Muscle of leg (tissue), 3 donors: ENCODE measurements at regions not wholly inside any gene's neighbourhood (a gene's known extent, or its start where the extent isn't known, plus 50 kb on each side); places are given as distances from the start of the nearest gene placed in this dataset.

ENCODE experiments used
- DNase-seq: peaks from one replicate; pipeline ENCODE4 v3.0.0; 2013
- H3K27ac ChIP-seq: one replicate; pipeline ENCODE4 v1.5.1; 2013; ENCODE audit warnings: mild to moderate bottlenecking, low read length, control low read depth
- H3K27me3 ChIP-seq: one replicate; pipeline ENCODE4 v1.6.1; 2013; ENCODE audit warnings: low read length; ENCODE audit not compliant: control insufficient read depth, insufficient read depth
- H3K36me3 ChIP-seq: one replicate; pipeline ENCODE4 v1.6.1; 2013; ENCODE audit warnings: low read length; ENCODE audit not compliant: control insufficient read depth, insufficient read depth
- H3K4me1 ChIP-seq: one replicate; pipeline ENCODE4 v1.6.1; 2013; ENCODE audit warnings: low read length; ENCODE audit not compliant: control insufficient read depth, insufficient read depth
- H3K4me3 ChIP-seq: one replicate; pipeline ENCODE4 v1.5.1; 2013; ENCODE audit warnings: low read length, control low read depth
- H3K9me3 ChIP-seq: replicated peaks from 2 replicates; pipeline ENCODE4 v1.6.1; 2013; ENCODE audit warnings: low read depth, low read length; ENCODE audit not compliant: control insufficient read depth
- WGBS: methylation state at CpG from one replicate; pipeline ENCODE4 v1.1.5; 2013; ENCODE audit warnings: missing lambda C conversion rate; ENCODE audit not compliant: insufficient coverage; 5-methylcytosine and 5-hydroxymethylcytosine counted together

DNA sequence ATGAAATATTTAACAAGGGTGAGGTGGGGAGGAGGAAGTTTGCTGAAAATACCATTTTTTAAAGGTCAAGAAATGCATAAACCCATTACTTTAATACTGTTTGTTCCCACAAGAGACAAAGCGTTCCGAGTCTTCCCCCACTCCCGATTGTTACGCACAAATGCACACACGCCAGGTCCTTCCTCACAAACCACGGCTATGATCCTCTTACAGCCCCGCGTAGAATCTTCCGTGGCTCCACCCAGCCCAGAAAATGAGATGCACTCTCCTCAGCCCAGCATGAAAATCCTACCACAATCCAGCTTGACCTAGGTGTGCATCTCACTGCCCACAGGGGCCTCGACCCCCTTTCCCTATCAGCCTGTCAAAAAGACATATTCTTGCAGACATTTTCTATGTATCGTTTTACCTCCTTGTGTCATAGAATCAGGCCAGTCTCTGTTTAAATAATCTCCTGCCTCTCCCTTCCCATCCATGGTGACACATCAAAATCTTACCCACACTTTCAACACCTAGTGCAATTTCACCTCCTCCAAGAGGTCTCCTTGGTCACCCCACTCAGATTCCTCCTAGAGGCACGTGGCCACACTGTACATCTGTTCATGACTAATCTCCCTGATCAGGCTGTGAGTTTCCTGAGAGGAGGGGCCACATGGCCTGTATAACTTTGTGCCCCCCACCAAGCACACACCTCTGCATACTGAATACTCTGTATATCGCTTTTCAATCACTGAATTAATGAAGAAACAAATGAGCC lies 491.0 kb upstream of the KLHL29 start:
- H3K9me3 ChIP-seq, result no peaks in the 10 kb centered on the region
- H3K4me3 ChIP-seq, result no peak overlapping the region
- H3K27me3 ChIP-seq, result no peaks in the 10 kb centered on the region
- H3K27ac ChIP-seq, result no peak overlapping the region
- no peaks in the 10 kb centered on the region for H3K36me3 ChIP-seq
- DNase-seq, result no peak
- WGBS, result 78% methylated on average over 11 of the region's 13 CpGs
- H3K4me1 ChIP-seq, result peaks cover 6% of the 10 kb centered on the region

- Histone ChIP-seq H3K27me3 (no peaks in the 10 kb centered on the region), H3K4me3 (no peak overlapping the region), H3K4me1 (peaks cover 6% of the 10 kb centered on the region), H3K27ac (no peak overlapping the region), H3K36me3 (no peaks in the 10 kb centered on the region), H3K9me3 (no peaks in the 10 kb centered on the region)
- 60% methylated on average over 1 of the region's 2 CpGs for WGBS
- peak; percentile 58 for DNase-seq
Observed at GRCh38 chr2:22894761-22895160, 490.2 kb upstream of the KLHL29 start.

- H3K27me3 ChIP-seq, result no peaks in the 10 kb centered on the region
- WGBS, result 83% methylated on average over 1 of the region's 2 CpGs
- no peaks in the 10 kb centered on the region for H3K36me3 ChIP-seq
- peaks cover 6% of the 10 kb centered on the region for H3K4me1 ChIP-seq
- DNase-seq, result no peak
- H3K4me3 ChIP-seq, result no peak overlapping the region
- H3K27ac ChIP-seq, result no peak overlapping the region
- H3K9me3 ChIP-seq, result no peaks in the 10 kb centered on the region
Observed at GRCh38 chr2:22897428-22897827, 487.6 kb upstream of the KLHL29 start.

GRCh38 chr2:22900674-22901073 lies 484.3 kb upstream of the KLHL29 start:
- H3K27me3 ChIP-seq, result no peaks in the 10 kb centered on the region
- DNase-seq, result no peak
- H3K4me1 ChIP-seq, result no peaks in the 10 kb centered on the region
- H3K36me3 ChIP-seq, result no peaks in the 10 kb centered on the region
- WGBS, result no CpG with 5 or more reads among the region's 2 CpGs
- H3K27ac ChIP-seq, result no peak overlapping the region
- H3K9me3 ChIP-seq, result no peaks in the 10 kb centered on the region
- H3K4me3 ChIP-seq, result no peak overlapping the region

- Histone ChIP-seq H3K4me1 (no peaks in the 10 kb centered on the region), H3K36me3 (no peaks in the 10 kb centered on the region), H3K4me3 (no peak overlapping the region), H3K27me3 (no peaks in the 10 kb centered on the region), H3K9me3 (no peaks in the 10 kb centered on the region), H3K27ac (no peak overlapping the region)
- no peak for DNase-seq
- WGBS, result 63% methylated on average over 2 of the region's 9 CpGs
Observed at GRCh38 chr2:22901471-22902179, 483.4 kb upstream of the KLHL29 start.

DNA sequence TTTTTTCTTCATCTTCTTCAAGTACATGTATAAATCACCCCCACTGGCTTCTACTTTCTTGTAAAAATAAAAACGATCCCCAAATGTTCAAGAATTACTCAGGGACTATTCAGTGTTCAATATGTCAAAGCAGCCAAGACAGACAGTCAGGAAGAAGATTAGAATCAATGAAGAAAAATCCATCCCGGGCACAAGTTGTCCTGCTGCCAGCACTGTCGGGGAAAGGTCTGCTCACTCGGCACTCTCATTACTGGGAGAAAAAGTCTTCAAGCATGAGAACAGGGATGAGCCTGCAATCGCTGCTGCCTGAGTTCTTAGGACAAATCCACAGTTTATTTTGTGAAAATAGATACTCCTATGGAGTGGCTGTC lies 482.8 kb upstream of the KLHL29 start:
- H3K27ac ChIP-seq, result no peak overlapping the region
- no peaks in the 10 kb centered on the region for H3K36me3 ChIP-seq
- 59% methylated on average over 4 of the region's 5 CpGs for WGBS
- no peaks in the 10 kb centered on the region for H3K27me3 ChIP-seq
- no peaks in the 10 kb centered on the region for H3K4me1 ChIP-seq
- no peak overlapping the region for H3K4me3 ChIP-seq
- no peak for DNase-seq
- H3K9me3 ChIP-seq, result no peaks in the 10 kb centered on the region

DNA sequence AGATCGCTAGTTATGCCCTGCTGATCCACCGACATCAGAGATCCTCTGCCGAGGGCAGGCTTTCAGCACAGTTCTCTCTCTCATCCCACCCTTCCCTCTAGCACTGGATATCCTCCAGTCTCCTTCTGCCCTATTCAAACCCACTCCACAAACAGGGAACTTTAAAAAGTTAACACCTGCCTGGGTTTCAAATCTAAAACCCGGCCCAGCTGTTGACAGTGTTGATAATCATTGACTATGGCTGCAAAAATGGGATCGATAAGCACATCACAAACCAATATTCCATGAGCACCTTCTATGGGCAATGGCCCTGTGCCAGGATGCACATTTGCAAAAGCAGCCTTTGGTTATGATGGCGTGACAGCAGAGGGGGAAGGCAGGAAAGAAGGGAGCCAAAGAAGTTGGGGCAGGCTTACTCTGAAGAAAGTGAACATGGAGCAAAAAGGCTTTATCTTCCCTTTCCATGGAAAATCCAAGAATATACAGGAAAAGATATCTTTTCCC lies 482.3 kb upstream of the KLHL29 start:
- H3K27ac ChIP-seq, result no peak overlapping the region
- H3K36me3 ChIP-seq, result no peaks in the 10 kb centered on the region
- H3K27me3 ChIP-seq, result no peaks in the 10 kb centered on the region
- no peaks in the 10 kb centered on the region for H3K9me3 ChIP-seq
- WGBS, result 100% methylated on average over 1 of the region's 6 CpGs
- H3K4me1 ChIP-seq, result no peaks in the 10 kb centered on the region
- no peak for DNase-seq
- H3K4me3 ChIP-seq, result no peak overlapping the region

DNA sequence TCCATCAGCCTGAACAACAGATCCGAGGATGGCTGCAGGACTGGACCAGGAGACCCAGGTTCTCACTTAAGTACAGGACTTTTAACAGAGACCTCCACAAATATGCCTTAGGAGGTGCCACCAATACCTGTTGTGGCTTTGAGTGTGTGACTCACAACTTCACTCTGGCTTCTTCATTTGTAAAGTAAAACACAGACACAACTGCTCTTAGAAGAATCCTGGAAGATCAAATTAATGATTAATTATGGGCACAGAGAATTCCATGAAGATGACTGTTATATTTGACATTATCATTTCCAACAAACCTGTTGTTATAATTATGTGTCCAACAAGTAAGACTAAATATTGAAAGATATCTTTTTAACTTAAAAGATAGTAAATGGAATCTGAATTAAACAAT lies 481.4 kb upstream of the KLHL29 start:
- Histone ChIP-seq H3K9me3 (no peaks in the 10 kb centered on the region), H3K4me3 (no peak overlapping the region), H3K27me3 (no peaks in the 10 kb centered on the region), H3K4me1 (no peaks in the 10 kb centered on the region), H3K27ac (no peak overlapping the region), H3K36me3 (no peaks in the 10 kb centered on the region)
- DNase-seq, result no peak
- no CpG with 5 or more reads among the region's 1 CpG for WGBS

- H3K36me3 ChIP-seq, result no peaks in the 10 kb centered on the region
- no peaks in the 10 kb centered on the region for H3K27me3 ChIP-seq
- H3K9me3 ChIP-seq, result no peaks in the 10 kb centered on the region
- peak; percentile 20 for DNase-seq
- 50% methylated on average over 2 of the region's 6 CpGs for WGBS
- no peak overlapping the region for H3K27ac ChIP-seq
- H3K4me1 ChIP-seq, result no peaks in the 10 kb centered on the region
- no peak overlapping the region for H3K4me3 ChIP-seq
Observed at GRCh38 chr2:22904126-22904684, 480.8 kb upstream of the KLHL29 start.

DNA sequence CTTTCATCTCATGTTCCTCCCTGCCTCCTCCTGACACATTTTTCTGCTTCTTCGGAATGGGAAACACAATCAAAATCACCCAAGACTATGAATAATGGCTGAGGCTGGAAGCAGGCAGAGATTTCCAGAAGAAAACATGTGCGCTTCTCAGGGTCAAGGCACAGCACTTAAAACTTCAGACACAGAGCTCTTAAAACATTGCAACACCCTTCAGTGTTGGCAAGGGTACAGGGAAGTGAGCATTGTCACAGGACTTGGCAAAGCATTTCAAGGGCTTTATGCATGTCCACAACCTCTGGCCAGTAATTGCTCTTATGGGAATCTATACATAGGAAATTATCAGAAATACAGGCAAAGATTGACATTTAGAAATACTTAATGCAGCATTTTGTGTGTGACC lies 477.6 kb upstream of the KLHL29 start:
- Histone ChIP-seq H3K4me1 (no peaks in the 10 kb centered on the region), H3K27me3 (no peaks in the 10 kb centered on the region), H3K9me3 (no peaks in the 10 kb centered on the region), H3K4me3 (no peak overlapping the region), H3K27ac (no peak overlapping the region), H3K36me3 (no peaks in the 10 kb centered on the region)
- WGBS, result no CpG with 5 or more reads among the region's 2 CpGs
- DNase-seq, result peak; percentile 6
